ENCODE measurements at regions not wholly inside any gene's neighbourhood (a gene's known extent, or its start where the extent isn't known, plus 50 kb on each side); places are given as distances from the start of the nearest gene placed in this dataset.
A peak's percentile ranks its signal among the peaks of the same experiment; 100 is the strongest.

GRCh38 chr21:39082656-39083376 is 100.4 kb downstream of the PSMG1 start:
- Mint-ChIP-seq H3K27me3 (ENCODE audit: insufficient read depth, low read depth, poor library complexity) (peaks cover 10% of the 10 kb centered on the region), H3K4me3 (no peak overlapping the region), H3K27ac (no peak overlapping the region), H3K9me3 (no peaks in the 10 kb centered on the region), H3K4me1 (peaks cover 13% of the 10 kb centered on the region), H3K36me3 (ENCODE audit: low read depth) (no peaks in the 10 kb centered on the region)
- no peak overlapping the region for H3K27ac ChIP-seq (ENCODE audit: low read depth)
- peak; percentile 81 for ATAC-seq
- H3K36me3 ChIP-seq (ENCODE audit: insufficient read depth) = no peaks in the 10 kb centered on the region
- TF ChIP-seq CREB1 (CRISPR knock-in tag; IDR thresholded peaks at IDR 0.05; ENCODE audit: low read depth) (no peak), CTCF (conservative IDR thresholded peaks at IDR 0.05; ENCODE audit: low read depth in 2 of 2) (no peak), ETS1 (IDR thresholded peaks at IDR 0.05) (no peak), ZNF462 (CRISPR knock-in tag; IDR thresholded peaks at IDR 0.05) (no peak), JUNB (IDR thresholded peaks at IDR 0.05; ENCODE audit: unreplicated experiment) (no peak), REST (IDR thresholded peaks at IDR 0.05; ENCODE audit: unreplicated experiment) (no peak), EZH2phosphoT487 (IDR thresholded peaks at IDR 0.05; ENCODE audit: unreplicated experiment) (no peak), NANOG (IDR thresholded peaks at IDR 0.05; ENCODE audit: borderline replicate concordance) (no peak), POLR2AphosphoS5 (IDR thresholded peaks at IDR 0.05; ENCODE audit: low read depth) (no peak), STAT1 (IDR thresholded peaks at IDR 0.05; ENCODE audit: unreplicated experiment) (no peak)
- no peaks in the 10 kb centered on the region for H3K79me2 ChIP-seq (replicated peaks; ENCODE audit: insufficient read depth)
- peak; percentile 55 for DNase-seq (ENCODE audit: low spot score)
- no peaks in the 10 kb centered on the region for H3F3A ChIP-seq (replicated peaks; ENCODE audit: low read depth)
- no peak overlapping the region for H3K4me2 ChIP-seq
- H3K4me1 ChIP-seq (ENCODE audit: insufficient read depth) = peaks cover 4% of the 10 kb centered on the region; the same call in 1 of the 2 replicates
- H3K4me3 ChIP-seq = no peak overlapping the region
- H4K20me1 ChIP-seq (replicated peaks; ENCODE audit: insufficient read depth) = no peaks in the 10 kb centered on the region
- no peaks in the 10 kb centered on the region for H3K9me2 ChIP-seq (ENCODE audit: insufficient read depth)
- peak overlapping the region; percentile 69; the same call in 1 of the 2 replicates for H2AFZ ChIP-seq
- H3K27me3 ChIP-seq (ENCODE audit: insufficient read depth) = no peaks in the 10 kb centered on the region
